HUES64 (cell line): ENCODE measurements at regions not wholly inside any gene's neighbourhood (a gene's known extent, or its start where the extent isn't known, plus 50 kb on each side); places are given as distances from the start of the nearest gene placed in this dataset.
"Not testable (repeated sequence)": the region's sequence is repeated elsewhere in the genome, so short reads cannot be mapped to it uniquely, and the experiment has no call there.

Experiments
- H3K27ac ChIP-seq: 2 replicates; pipeline ENCODE4 v1.7.0; 2013; ENCODE audit warnings: low read depth, low read length, inconsistent platforms
- H3K27me3 ChIP-seq: 2 replicates; pipeline ENCODE4 v1.6.1; 2013; ENCODE audit warnings: mild to moderate bottlenecking, low read length; ENCODE audit not compliant: insufficient read depth
- H3K36me3 ChIP-seq: 2 replicates; pipeline ENCODE4 v1.6.1; 2013; ENCODE audit warnings: mild to moderate bottlenecking, low read length; ENCODE audit not compliant: insufficient read depth
- H3K4me1 ChIP-seq: 2 replicates; pipeline ENCODE4 v1.6.1; 2013; ENCODE audit warnings: mild to moderate bottlenecking, low read length, moderate library complexity; ENCODE audit not compliant: insufficient read depth
- H3K4me3 ChIP-seq: 2 replicates; pipeline ENCODE4 v1.5.1; 2013; ENCODE audit warnings: mild to moderate bottlenecking, low read length, moderate library complexity
- H3K9ac ChIP-seq: 2 replicates; pipeline ENCODE4 v1.6.1; 2013; ENCODE audit warnings: mild to moderate bottlenecking, low read depth, low read length
- H3K9me3 ChIP-seq: 2 replicates; pipeline ENCODE4 v1.6.1; 2013; ENCODE audit warnings: low read depth, low read length; ENCODE audit not compliant: insufficient read depth
- WGBS: fragments of 150-250, 120-280 bp; methylation state at CpG from one replicate; pipeline ENCODE4 v1.1.7; 2013; ENCODE audit warnings: missing lambda C conversion rate; 5-methylcytosine and 5-hydroxymethylcytosine counted together

DNA sequence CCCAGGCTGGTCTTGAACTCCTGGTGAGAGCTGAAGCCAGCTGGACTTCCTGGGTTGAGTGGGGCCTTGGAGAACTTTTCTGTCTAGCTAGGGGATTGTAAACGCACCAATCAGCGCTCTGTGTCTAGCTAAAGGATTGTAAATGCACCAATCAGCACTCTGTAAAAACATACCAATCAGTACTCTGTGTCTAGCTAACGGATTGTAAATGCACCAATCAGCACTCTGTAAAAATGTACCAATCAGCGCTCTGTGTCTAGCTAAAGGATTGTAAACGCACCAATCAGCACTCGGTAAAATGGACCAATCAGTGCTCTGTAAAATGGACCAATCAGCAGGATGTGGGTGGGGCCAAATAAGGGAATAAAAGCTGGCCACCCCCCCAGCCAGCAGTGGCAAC is 76.5 kb upstream of the RESF1 start:
- not testable (repeated sequence) for H3K36me3 ChIP-seq, H3K4me3 ChIP-seq, H3K9ac ChIP-seq, H3K4me1 ChIP-seq, H3K27me3 ChIP-seq, H3K9me3 ChIP-seq, H3K27ac ChIP-seq
- WGBS = 93% methylated on average over 6 of the region's 6 CpGs

DNA sequence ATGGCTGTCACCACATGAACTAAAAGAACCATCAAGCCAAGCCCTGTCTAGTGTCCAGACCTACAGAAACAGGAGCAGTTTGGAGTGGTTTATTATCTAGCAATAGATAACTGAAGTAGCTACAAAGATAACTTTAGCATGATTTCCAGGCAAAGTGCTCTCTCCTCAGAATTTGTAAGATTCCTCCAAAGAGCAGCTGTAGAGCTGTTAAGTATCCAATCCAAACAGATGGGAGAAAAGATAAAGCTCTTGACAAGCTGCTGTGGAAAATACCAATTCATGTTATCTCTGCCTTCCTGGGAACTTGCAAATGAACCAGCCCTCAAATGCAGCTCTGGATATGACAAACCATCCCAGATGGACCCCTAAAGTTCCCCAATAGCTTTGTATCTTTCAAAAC is 78.9 kb upstream of the RESF1 start:
- H3K9ac ChIP-seq = no peak overlapping the region
- no peak overlapping the region for H3K4me3 ChIP-seq
- peaks cover 15% of the 10 kb centered on the region; the same call in 1 of the 2 replicates for H3K4me1 ChIP-seq
- H3K36me3 ChIP-seq = no peaks in the 10 kb centered on the region
- H3K9me3 ChIP-seq = no peaks in the 10 kb centered on the region
- H3K27ac ChIP-seq = no peak overlapping the region
- no peaks in the 10 kb centered on the region for H3K27me3 ChIP-seq

GRCh38 chr12:31877884-31878283 is 81.3 kb upstream of the RESF1 start:
- Histone ChIP-seq H3K27me3 (no peaks in the 10 kb centered on the region), H3K9me3 (no peaks in the 10 kb centered on the region; the same call in 1 of the 2 replicates), H3K4me3 (no peak overlapping the region), H3K9ac (no peak overlapping the region), H3K27ac (no peak overlapping the region), H3K4me1 (peaks cover 15% of the 10 kb centered on the region; the same call in 1 of the 2 replicates), H3K36me3 (no peaks in the 10 kb centered on the region)
- WGBS = 100% methylated on average over 1 of the region's 1 CpG

DNA sequence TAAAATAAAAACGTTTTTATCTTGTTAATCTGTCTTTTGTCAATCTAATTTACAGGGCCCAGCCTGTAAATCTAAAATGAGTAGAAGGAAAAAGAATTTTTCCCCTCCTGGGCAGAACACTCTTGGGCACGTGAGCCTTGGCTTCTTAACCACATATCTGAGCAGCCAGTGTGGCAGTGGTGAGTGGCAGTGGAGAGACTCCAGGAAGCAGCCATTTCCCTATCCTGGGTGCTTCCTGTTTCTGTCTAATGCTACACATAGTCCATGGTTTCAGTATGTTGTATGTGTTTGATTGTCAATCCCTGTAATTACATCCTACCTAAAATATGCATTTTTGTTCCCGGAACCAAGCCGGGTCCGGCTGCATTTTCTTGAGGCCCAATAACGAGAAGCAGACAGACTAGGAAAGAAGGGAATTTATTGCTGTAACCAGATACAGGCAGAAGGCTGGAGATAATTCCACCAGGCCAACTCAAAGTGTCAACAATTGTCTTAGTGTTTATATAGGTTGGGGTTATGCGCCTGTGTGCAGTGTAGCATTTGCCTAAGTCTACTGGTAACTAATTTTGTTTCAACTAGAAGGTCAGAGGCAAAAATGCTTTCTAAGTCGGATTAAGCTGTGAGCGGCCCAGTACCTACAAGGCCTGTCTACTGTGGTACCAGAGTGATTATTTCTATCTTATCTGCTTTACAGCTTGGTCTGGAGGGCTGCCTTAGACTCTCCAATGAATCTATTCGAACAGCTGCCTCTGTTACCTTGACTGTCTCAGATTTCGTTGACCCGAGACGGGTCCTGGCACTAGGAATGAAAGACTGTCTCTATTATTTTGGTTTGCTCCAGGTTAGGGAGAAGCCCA is 82.4 kb upstream of the RESF1 start:
- Histone ChIP-seq H3K4me3 (no peak overlapping the region), H3K27ac (no peak overlapping the region), H3K27me3 (no peaks in the 10 kb centered on the region), H3K9ac (no peak overlapping the region), H3K4me1 (peaks cover 15% of the 10 kb centered on the region; the same call in 1 of the 2 replicates), H3K9me3 (peaks cover 3% of the 10 kb centered on the region; the same call in 1 of the 2 replicates), H3K36me3 (no peaks in the 10 kb centered on the region)
- 81% methylated on average over 8 of the region's 13 CpGs for WGBS

- Histone ChIP-seq H3K4me1 (peaks cover 15% of the 10 kb centered on the region; the same call in 1 of the 2 replicates), H3K9me3 (peaks cover 3% of the 10 kb centered on the region; the same call in 1 of the 2 replicates), H3K27me3 (no peaks in the 10 kb centered on the region), H3K4me3 (no peak overlapping the region), H3K36me3 (no peaks in the 10 kb centered on the region), H3K27ac (no peak overlapping the region), H3K9ac (no peak overlapping the region)
- WGBS = 96% methylated on average over 7 of the region's 8 CpGs
Measured at GRCh38 chr12:31875609-31875964, 83.6 kb upstream of the RESF1 start.

DNA sequence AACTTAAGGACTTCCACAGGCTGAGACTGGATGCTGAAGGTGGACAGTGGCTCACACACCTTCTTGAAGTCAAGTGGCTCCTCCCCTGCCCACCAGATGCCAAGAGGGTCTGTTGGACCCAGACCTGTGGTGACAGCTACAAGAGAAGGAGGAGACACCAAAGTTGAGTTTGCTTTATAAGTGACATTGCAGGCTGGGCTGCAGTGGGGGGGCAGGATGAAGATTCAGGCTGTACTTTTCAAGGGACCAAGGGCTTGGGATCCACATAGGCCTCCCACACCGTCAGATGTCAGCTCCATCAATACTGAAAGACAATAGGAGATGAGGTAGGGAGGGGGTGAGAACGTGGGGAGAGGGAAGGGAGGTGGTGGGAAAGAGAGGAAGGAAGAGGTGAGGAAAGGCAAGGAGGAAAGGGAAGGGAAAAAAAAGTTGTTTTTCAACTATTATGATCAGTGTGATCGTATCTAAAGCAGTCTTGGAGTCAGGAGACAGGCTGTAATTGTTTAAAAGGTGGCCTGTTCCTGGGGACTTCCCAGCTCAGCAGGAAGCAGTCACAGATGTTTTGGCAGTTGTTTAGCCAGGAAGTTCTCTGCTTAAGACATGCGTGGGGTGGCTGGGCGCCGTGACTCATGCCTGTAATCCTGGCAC is 84.1 kb upstream of the RESF1 start:
- Histone ChIP-seq H3K27me3 (no peaks in the 10 kb centered on the region), H3K9me3 (peaks cover 3% of the 10 kb centered on the region; the same call in 1 of the 2 replicates), H3K36me3 (no peaks in the 10 kb centered on the region), H3K27ac (no peak overlapping the region), H3K4me3 (no peak overlapping the region), H3K4me1 (peaks cover 15% of the 10 kb centered on the region; the same call in 1 of the 2 replicates), H3K9ac (no peak overlapping the region)
- WGBS = 59% methylated on average over 6 of the region's 6 CpGs

GRCh38 chr12:31872831-31873604 is 86.2 kb upstream of the RESF1 start:
- peaks cover 8% of the 10 kb centered on the region; the same call in 1 of the 2 replicates for H3K4me1 ChIP-seq
- H3K36me3 ChIP-seq = no peaks in the 10 kb centered on the region
- peaks cover 3% of the 10 kb centered on the region; the same call in 1 of the 2 replicates for H3K9me3 ChIP-seq
- H3K9ac ChIP-seq = no peak overlapping the region
- no peaks in the 10 kb centered on the region for H3K27me3 ChIP-seq
- H3K4me3 ChIP-seq = no peak overlapping the region
- H3K27ac ChIP-seq = no peak overlapping the region
- WGBS = 84% methylated on average over 19 of the region's 19 CpGs

DNA sequence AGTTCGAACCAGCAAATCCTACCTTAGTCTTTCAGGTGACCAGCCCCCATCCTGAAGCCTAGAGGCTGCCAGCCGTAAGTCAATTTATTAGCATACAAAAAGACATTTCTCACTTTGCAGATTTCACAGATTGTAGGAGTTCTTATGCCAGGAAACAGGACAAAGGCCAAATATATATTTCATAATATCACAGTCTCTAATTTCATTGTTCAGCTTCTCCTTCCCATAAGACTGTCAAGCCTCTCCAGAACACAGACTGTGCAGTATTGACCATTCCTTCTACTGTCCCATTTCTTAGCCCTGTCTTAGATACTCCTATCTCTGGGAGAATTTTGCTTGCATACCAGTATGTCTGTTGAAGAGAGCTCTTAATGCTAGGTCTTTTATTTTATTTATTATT is 89.2 kb upstream of the RESF1 start:
- Histone ChIP-seq H3K4me1 (no peaks in the 10 kb centered on the region), H3K9ac (no peak overlapping the region), H3K4me3 (no peak overlapping the region), H3K36me3 (no peaks in the 10 kb centered on the region), H3K27ac (no peak overlapping the region), H3K27me3 (no peaks in the 10 kb centered on the region), H3K9me3 (peaks cover 3% of the 10 kb centered on the region; the same call in 1 of the 2 replicates)
- 76% methylated on average over 2 of the region's 2 CpGs for WGBS

GRCh38 chr12:31868965-31869364 is 90.2 kb upstream of the RESF1 start:
- no peak overlapping the region for H3K27ac ChIP-seq
- no peak overlapping the region for H3K9ac ChIP-seq
- no peaks in the 10 kb centered on the region for H3K36me3 ChIP-seq
- no peak overlapping the region for H3K4me3 ChIP-seq
- peaks cover 3% of the 10 kb centered on the region; the same call in 1 of the 2 replicates for H3K9me3 ChIP-seq
- H3K4me1 ChIP-seq = no peaks in the 10 kb centered on the region
- WGBS = 77% methylated on average over 2 of the region's 2 CpGs
- H3K27me3 ChIP-seq = no peaks in the 10 kb centered on the region

GRCh38 chr12:31867292-31867691 is 91.9 kb upstream of the RESF1 start:
- Histone ChIP-seq H3K9me3 (0 out of 2 replicates have a peak, but pooled peaks cover 3% of the 10 kb centered on the region), H3K4me1 (no peaks in the 10 kb centered on the region), H3K27me3 (no peaks in the 10 kb centered on the region), H3K9ac (no peak overlapping the region), H3K27ac (no peak overlapping the region), H3K4me3 (no peak overlapping the region), H3K36me3 (no peaks in the 10 kb centered on the region)

- 97% methylated on average over 3 of the region's 3 CpGs for WGBS
- no peak overlapping the region for H3K4me3 ChIP-seq
- H3K9ac ChIP-seq = no peak overlapping the region
- no peaks in the 10 kb centered on the region for H3K4me1 ChIP-seq
- H3K9me3 ChIP-seq = no peaks in the 10 kb centered on the region
- no peaks in the 10 kb centered on the region for H3K27me3 ChIP-seq
- H3K27ac ChIP-seq = no peak overlapping the region
- H3K36me3 ChIP-seq = no peaks in the 10 kb centered on the region
Measured at GRCh38 chr12:31866523-31866922, 92.7 kb upstream of the RESF1 start.
